K562 (cell line): ENCODE measurements at regions not wholly inside any gene's neighbourhood (a gene's known extent, or its start where the extent isn't known, plus 50 kb on each side); places are given as distances from the start of the nearest gene placed in this dataset.

Experiments used
- CHCHD3 ChIP-seq: fragments of 250-450 bp; sonication (Bioruptor Pico); IDR thresholded peaks from 2 replicates; pipeline ENCODE4 v2.1.2; 2022; ENCODE audit warnings: mild to moderate bottlenecking
- FOXJ2 ChIP-seq: fragments of 200-800 bp; sonication (Bioruptor generic); IDR thresholded peaks from 2 replicates; pipeline ENCODE4 v1.6.1; 2016; ENCODE audit warnings: missing genetic modification characterization, missing compliant biosample characterization
- GATAD2A ChIP-seq: fragments of 450-650 bp; IDR thresholded peaks from 2 replicates; pipeline ENCODE4 v1.6.1; 2017
- KDM2B ChIP-seq: fragments of 250-450 bp; sonication (Bioruptor Pico); IDR thresholded peaks from 2 replicates; pipeline ENCODE4 v1.8.0; 2021; ENCODE audit warnings: mild to moderate bottlenecking, moderate library complexity
- MAX ChIP-seq: sonication (generic); formaldehyde crosslinking; IDR thresholded peaks from 2 replicates; pipeline ENCODE4 v1.9.0; 2022; ENCODE audit warnings: mild to moderate bottlenecking, missing genetic modification reagents
- MBD1 ChIP-seq: fragments of 250-450 bp; sonication (Bioruptor Pico); IDR thresholded peaks from 2 replicates; pipeline ENCODE4 v1.8.0; 2022; ENCODE audit warnings: inconsistent platforms
- MNT ChIP-seq, 2 experiments: fragments of 450-650 bp; conservative IDR thresholded peaks; 2 replicates each; pipeline ENCODE4 v1.6.1; 2017; ENCODE audit warnings: mild to moderate bottlenecking in 2 of 2, moderate library complexity in 2 of 2
- MYNN ChIP-seq, 2 experiments: sonication (generic); formaldehyde crosslinking in 1 of 2; IDR thresholded peaks; 2 replicates each; pipeline versions ENCODE4 v1.5.0 to v1.6.1; 2016 to 2020; ENCODE audit warnings: antibody characterized with exemption in 1 of 2, missing genetic modification reagents in 1 of 2
- NCOA2 ChIP-seq, 2 experiments: fragments of 450-650 bp; IDR thresholded peaks; 2 replicates each; pipeline ENCODE4 v1.6.1; 2018; ENCODE audit warnings: mild to moderate bottlenecking in 2 of 2, moderate library complexity in 1 of 2; ENCODE audit not compliant: partially characterized antibody in 2 of 2
- PTBP1 ChIP-seq: fragments of 200-400 bp; formaldehyde crosslinking; IDR thresholded peaks from 2 replicates; pipeline ENCODE4 v1.6.1; 2017; ENCODE audit warnings: low read depth, low read length
- PTTG1 ChIP-seq: fragments of 450-650 bp; IDR thresholded peaks from 2 replicates; pipeline ENCODE4 v1.6.1; 2016; ENCODE audit warnings: low read depth, mild to moderate bottlenecking, missing genetic modification characterization, missing compliant biosample characterization
- RBM22 ChIP-seq: fragments of 200-400 bp; formaldehyde crosslinking; IDR thresholded peaks from 2 replicates; pipeline ENCODE4 v1.6.1; 2018; ENCODE audit warnings: low read length, low read depth; ENCODE audit not compliant: poor library complexity, severe bottlenecking
- RBM25 ChIP-seq: fragments of 200-400 bp; formaldehyde crosslinking; IDR thresholded peaks from 2 replicates; pipeline ENCODE4 v1.6.1; 2018; ENCODE audit warnings: low read length, low read depth, moderate library complexity; ENCODE audit not compliant: severe bottlenecking
- SMC3 ChIP-seq: conservative IDR thresholded peaks from 2 replicates; pipeline ENCODE4 v1.6.1; 2011; ENCODE audit warnings: low read depth, low read length, improper control_type of control experiment; ENCODE audit not compliant: insufficient read depth
- TCF7L2 ChIP-seq: fragments of 150-350 bp; IDR thresholded peaks from 2 replicates; pipeline ENCODE4 v1.6.1; 2016; ENCODE audit warnings: low read depth, mild to moderate bottlenecking, low read length, moderate library complexity
- ZFPM2 ChIP-seq: fragments of 250-450 bp; sonication (Bioruptor Pico); IDR thresholded peaks from 2 replicates; pipeline ENCODE4 v1.5.1; 2022; ENCODE audit warnings: mild to moderate bottlenecking
- TF ChIP-seq, protein P1 (sequence below): fragments of 250-450 bp; sonication (Bioruptor Pico); IDR thresholded peaks from 2 replicates; pipeline ENCODE4 v1.9.0; 2021; ENCODE audit warnings: mild to moderate bottlenecking, inconsistent platforms
- TF ChIP-seq, protein P2 (sequence below): conservative IDR thresholded peaks from 2 replicates; pipeline ENCODE4 v1.6.1; 2011; ENCODE audit warnings: low read depth, mild to moderate bottlenecking, low read length; ENCODE audit not compliant: control insufficient read depth
- TF ChIP-seq, protein P3 (sequence below): fragments of 450-650 bp; IDR thresholded peaks from one replicate; pipeline ENCODE4 v1.6.1; 2018; ENCODE audit warnings: mild to moderate bottlenecking, moderate library complexity; ENCODE audit not compliant: partially characterized antibody

GRCh38 chr17:33475594-33475993, 182.5 kb upstream of the ASIC2 start (continued):
- TF ChIP-seq RBM22, result no peak
- TF ChIP-seq, protein P1, sequence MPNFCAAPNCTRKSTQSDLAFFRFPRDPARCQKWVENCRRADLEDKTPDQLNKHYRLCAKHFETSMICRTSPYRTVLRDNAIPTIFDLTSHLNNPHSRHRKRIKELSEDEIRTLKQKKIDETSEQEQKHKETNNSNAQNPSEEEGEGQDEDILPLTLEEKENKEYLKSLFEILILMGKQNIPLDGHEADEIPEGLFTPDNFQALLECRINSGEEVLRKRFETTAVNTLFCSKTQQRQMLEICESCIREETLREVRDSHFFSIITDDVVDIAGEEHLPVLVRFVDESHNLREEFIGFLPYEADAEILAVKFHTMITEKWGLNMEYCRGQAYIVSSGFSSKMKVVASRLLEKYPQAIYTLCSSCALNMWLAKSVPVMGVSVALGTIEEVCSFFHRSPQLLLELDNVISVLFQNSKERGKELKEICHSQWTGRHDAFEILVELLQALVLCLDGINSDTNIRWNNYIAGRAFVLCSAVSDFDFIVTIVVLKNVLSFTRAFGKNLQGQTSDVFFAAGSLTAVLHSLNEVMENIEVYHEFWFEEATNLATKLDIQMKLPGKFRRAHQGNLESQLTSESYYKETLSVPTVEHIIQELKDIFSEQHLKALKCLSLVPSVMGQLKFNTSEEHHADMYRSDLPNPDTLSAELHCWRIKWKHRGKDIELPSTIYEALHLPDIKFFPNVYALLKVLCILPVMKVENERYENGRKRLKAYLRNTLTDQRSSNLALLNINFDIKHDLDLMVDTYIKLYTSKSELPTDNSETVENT, result no peak
- TF ChIP-seq, protein P2, sequence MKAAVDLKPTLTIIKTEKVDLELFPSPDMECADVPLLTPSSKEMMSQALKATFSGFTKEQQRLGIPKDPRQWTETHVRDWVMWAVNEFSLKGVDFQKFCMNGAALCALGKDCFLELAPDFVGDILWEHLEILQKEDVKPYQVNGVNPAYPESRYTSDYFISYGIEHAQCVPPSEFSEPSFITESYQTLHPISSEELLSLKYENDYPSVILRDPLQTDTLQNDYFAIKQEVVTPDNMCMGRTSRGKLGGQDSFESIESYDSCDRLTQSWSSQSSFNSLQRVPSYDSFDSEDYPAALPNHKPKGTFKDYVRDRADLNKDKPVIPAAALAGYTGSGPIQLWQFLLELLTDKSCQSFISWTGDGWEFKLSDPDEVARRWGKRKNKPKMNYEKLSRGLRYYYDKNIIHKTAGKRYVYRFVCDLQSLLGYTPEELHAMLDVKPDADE, result no peak
- TF ChIP-seq NCOA2 (IDR thresholded peaks at IDR 0.05; ENCODE audit: partially characterized antibody in 2 of 2), result no peak
- TF ChIP-seq KDM2B, result no peak
- TF ChIP-seq MYNN (IDR thresholded peaks at IDR 0.05), result no peak
- no peak for TF ChIP-seq MYNN (CRISPR knock-in tag; IDR thresholded peaks at IDR 0.05)
- TF ChIP-seq PTBP1, result no peak
- no peak for TF ChIP-seq ZFPM2 (CRISPR knock-in tag)
- no peak for TF ChIP-seq SMC3
- no peak for TF ChIP-seq MBD1 (CRISPR knock-in tag)
- no peak for TF ChIP-seq MAX (CRISPR knock-in tag)
- TF ChIP-seq TCF7L2, result no peak
- TF ChIP-seq MNT (conservative IDR thresholded peaks at IDR 0.05), result no peak
- TF ChIP-seq, protein P3, sequence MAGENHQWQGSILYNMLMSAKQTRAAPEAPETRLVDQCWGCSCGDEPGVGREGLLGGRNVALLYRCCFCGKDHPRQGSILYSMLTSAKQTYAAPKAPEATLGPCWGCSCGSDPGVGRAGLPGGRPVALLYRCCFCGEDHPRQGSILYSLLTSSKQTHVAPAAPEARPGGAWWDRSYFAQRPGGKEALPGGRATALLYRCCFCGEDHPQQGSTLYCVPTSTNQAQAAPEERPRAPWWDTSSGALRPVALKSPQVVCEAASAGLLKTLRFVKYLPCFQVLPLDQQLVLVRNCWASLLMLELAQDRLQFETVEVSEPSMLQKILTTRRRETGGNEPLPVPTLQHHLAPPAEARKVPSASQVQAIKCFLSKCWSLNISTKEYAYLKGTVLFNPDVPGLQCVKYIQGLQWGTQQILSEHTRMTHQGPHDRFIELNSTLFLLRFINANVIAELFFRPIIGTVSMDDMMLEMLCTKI, result no peak
- no peak for TF ChIP-seq RBM25
- 0 out of 2 replicates have a peak, but pooled peaks have one; percentile 60 for TF ChIP-seq GATAD2A
- TF ChIP-seq CHCHD3 (CRISPR knock-in tag), result no peak
- no peak for TF ChIP-seq FOXJ2 (tag)
- no peak for TF ChIP-seq PTTG1
